SHP77 treated with DMSO at 0.1 percent for 48 hours (cell line): ENCODE measurements at regions not wholly inside any gene's neighbourhood (a gene's known extent, or its start where the extent isn't known, plus 50 kb on each side); places are given as distances from the start of the nearest gene placed in this dataset.

ENCODE experiments used
- DNase-seq: peaks from one replicate; lab custom pipeline; 2025; lab: John Stamatoyannopoulos, UW

- DNase-seq = no peak
These were observed 498.5 kb upstream of the HS6ST1 start for GRCh38 chr2:128817171-128817570.

GRCh38 chr2:128817813-128818212 lies 499.1 kb upstream of the HS6ST1 start:
- DNase-seq = no peak

- DNase-seq = no peak
These were observed 499.6 kb upstream of the HS6ST1 start for GRCh38 chr2:128818248-128818647.

- no peak for DNase-seq
These were observed 500.2 kb upstream of the HS6ST1 start for GRCh38 chr2:128818704-128819491.

- DNase-seq = no peak
These were observed 501.8 kb upstream of the HS6ST1 start for GRCh38 chr2:128820452-128820851.

GRCh38 chr2:128821010-128821409 lies 502.3 kb upstream of the HS6ST1 start:
- DNase-seq = no peak

- no peak for DNase-seq
These were observed 514.4 kb upstream of the HS6ST1 start for GRCh38 chr2:128832946-128833663.

- DNase-seq = no peak
These were observed 515.0 kb upstream of the HS6ST1 start for GRCh38 chr2:128833664-128834027.

GRCh38 chr2:128834207-128834879 lies 515.7 kb upstream of the HS6ST1 start:
- peak; percentile 87 for DNase-seq

- peak; percentile 74 for DNase-seq
These were observed 516.2 kb upstream of the HS6ST1 start for GRCh38 chr2:128834880-128835252.

- no peak for DNase-seq
These were observed 516.7 kb upstream of the HS6ST1 start for GRCh38 chr2:128835342-128835855.

- no peak for DNase-seq
These were observed 517.3 kb upstream of the HS6ST1 start for GRCh38 chr2:128835974-128836373.

GRCh38 chr2:128836559-128837100 lies 518.0 kb upstream of the HS6ST1 start:
- no peak for DNase-seq

GRCh38 chr2:128838244-128838643 lies 519.6 kb upstream of the HS6ST1 start:
- no peak for DNase-seq

GRCh38 chr2:128841803-128842202 lies 523.1 kb upstream of the HS6ST1 start:
- no peak for DNase-seq

GRCh38 chr2:128867311-128867710 lies 548.6 kb upstream of the HS6ST1 start:
- no peak for DNase-seq

GRCh38 chr2:128867936-128868636 lies 549.4 kb upstream of the HS6ST1 start:
- DNase-seq = no peak

GRCh38 chr2:128868686-128869551 lies 550.3 kb upstream of the HS6ST1 start:
- DNase-seq = no peak

GRCh38 chr2:128874608-128875007 lies 555.9 kb upstream of the HS6ST1 start:
- DNase-seq = no peak

- no peak for DNase-seq
These were observed 558.6 kb upstream of the HS6ST1 start for GRCh38 chr2:128876986-128877983.
